22Rv1 (cell line): ENCODE measurements at regions not wholly inside any gene's neighbourhood (a gene's known extent, or its start where the extent isn't known, plus 50 kb on each side); places are given as distances from the start of the nearest gene placed in this dataset.

ENCODE experiments used
- CTCF ChIP-seq: fragments of 450-650 bp; IDR thresholded peaks from 2 replicates; pipeline ENCODE4 v1.5.1; 2017; ENCODE audit warnings: mild to moderate bottlenecking
- ZFX ChIP-seq: fragments of 450-650 bp; IDR thresholded peaks from 2 replicates; pipeline ENCODE4 v1.6.1; 2017; ENCODE audit warnings: antibody characterized with exemption, borderline replicate concordance

GRCh38 chr22:34160141-34160783 is 240.0 kb upstream of the LARGE1 start:
- TF ChIP-seq CTCF (no peak), ZFX (no peak)
